AG10803 (cell line): ENCODE measurements at regions not wholly inside any gene's neighbourhood (a gene's known extent, or its start where the extent isn't known, plus 50 kb on each side); places are given as distances from the start of the nearest gene placed in this dataset.
"Not testable (repeated sequence)": the region's sequence is repeated elsewhere in the genome, so short reads cannot be mapped to it uniquely, and the experiment has no call there.

Experiments
- DNase-seq: peaks from one replicate; pipeline ENCODE4 v3.0.0; 2010; ENCODE audit warnings: low read depth
- H3K4me3 ChIP-seq: 2 replicates; pipeline ENCODE4 v1.5.1; 2011; ENCODE audit warnings: mild to moderate bottlenecking, low read length, control low read depth
- TF ChIP-seq, protein P1 (sequence below): conservative IDR thresholded peaks from 2 replicates; pipeline ENCODE4 v1.5.1; 2011; ENCODE audit warnings: mild to moderate bottlenecking, low read length, control low read depth, inconsistent platforms

- no peak for DNase-seq
- no peak overlapping the region for H3K4me3 ChIP-seq
- TF ChIP-seq, protein P1, sequence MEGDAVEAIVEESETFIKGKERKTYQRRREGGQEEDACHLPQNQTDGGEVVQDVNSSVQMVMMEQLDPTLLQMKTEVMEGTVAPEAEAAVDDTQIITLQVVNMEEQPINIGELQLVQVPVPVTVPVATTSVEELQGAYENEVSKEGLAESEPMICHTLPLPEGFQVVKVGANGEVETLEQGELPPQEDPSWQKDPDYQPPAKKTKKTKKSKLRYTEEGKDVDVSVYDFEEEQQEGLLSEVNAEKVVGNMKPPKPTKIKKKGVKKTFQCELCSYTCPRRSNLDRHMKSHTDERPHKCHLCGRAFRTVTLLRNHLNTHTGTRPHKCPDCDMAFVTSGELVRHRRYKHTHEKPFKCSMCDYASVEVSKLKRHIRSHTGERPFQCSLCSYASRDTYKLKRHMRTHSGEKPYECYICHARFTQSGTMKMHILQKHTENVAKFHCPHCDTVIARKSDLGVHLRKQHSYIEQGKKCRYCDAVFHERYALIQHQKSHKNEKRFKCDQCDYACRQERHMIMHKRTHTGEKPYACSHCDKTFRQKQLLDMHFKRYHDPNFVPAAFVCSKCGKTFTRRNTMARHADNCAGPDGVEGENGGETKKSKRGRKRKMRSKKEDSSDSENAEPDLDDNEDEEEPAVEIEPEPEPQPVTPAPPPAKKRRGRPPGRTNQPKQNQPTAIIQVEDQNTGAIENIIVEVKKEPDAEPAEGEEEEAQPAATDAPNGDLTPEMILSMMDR, result no peak
These were observed 549.2 kb downstream of the GOLGA6L6 start for GRCh38 chr15:19992428-19992827.

DNA sequence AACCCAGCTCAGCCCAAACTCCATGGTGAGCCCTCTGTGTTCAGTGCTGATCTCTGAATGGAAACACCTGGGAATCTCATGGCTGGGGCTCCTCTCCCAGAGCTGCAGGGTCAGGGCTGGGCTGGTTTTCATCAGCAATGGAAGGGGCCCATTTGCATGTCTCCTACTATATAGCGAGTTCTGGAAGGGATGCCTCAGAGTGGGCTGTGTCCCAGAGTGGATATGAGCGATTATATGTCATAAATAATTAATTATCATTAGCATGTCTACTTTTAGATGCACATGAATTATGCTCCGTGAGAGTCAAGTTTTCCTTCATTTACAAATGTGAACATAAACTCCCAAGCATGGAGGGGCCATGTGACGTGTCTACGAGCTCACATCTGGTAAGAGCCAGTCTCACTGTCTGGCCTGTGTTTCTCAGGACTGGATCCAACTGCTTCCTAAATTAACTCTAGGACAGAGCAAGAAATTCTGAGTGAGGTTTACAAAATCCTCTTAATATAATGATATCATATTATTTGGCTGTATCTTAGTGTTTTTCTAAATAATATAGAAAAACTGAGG lies 553.4 kb downstream of the GOLGA6L6 start:
- no peak overlapping the region for H3K4me3 ChIP-seq
- no peak for DNase-seq
- TF ChIP-seq, protein P1, result no peak

DNA sequence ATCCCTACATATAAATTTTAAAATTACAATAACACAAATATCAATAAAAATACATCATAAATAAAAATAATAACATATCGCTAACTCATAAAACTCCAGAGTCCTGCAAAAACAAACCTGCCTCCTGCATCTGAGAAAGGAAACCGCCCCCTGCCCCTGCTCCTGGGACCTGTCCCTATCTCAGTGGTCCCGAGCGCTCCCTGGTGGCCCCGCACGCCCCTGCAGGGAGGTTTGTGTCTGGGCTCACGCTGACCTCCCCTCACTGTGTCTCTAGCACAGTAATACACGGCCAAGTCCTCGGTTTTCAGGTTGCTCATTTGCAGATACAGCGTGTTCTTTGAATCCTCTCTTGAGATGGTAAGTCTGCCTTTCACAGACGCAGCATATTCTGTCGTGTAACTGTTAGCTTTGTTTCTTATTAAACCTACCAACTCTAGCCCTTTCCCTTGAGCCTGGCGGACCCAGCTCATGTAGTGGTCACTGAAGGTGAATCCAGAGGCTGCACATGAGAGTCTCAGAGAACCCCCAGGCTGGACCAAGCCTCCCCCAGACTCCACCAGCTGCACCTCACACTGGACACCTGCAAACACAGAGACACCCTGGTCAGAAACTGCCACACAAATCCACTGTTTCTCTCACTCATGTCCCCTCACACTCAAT lies 554.1 kb downstream of the GOLGA6L6 start:
- DNase-seq, result no peak

DNA sequence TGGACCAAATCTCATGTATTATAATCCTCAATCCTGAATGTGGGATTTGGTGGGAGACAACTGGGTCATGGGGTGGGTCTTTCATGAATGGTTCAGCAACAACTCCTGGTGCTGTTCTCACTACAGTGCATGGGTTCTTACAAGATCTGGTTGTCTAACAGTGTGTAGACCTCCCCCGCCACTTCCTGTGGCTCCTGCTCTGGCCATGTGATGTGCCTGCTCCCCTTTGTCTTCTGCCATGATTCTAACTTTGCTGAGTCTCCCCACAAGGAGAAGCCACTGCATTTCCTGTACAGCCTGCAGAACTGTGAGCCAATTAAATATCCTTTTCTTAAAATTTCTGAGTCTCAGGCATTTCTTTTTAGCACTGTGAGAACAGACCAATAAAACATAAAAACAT lies 557.5 kb downstream of the GOLGA6L6 start:
- no peak for DNase-seq
- TF ChIP-seq, protein P1, result no peak
- no peak overlapping the region for H3K4me3 ChIP-seq

More for the DNA sequence above, 554.1 kb downstream of the GOLGA6L6 start:
- TF ChIP-seq, protein P1, result no peak
- H3K4me3 ChIP-seq, result no peak overlapping the region

DNA sequence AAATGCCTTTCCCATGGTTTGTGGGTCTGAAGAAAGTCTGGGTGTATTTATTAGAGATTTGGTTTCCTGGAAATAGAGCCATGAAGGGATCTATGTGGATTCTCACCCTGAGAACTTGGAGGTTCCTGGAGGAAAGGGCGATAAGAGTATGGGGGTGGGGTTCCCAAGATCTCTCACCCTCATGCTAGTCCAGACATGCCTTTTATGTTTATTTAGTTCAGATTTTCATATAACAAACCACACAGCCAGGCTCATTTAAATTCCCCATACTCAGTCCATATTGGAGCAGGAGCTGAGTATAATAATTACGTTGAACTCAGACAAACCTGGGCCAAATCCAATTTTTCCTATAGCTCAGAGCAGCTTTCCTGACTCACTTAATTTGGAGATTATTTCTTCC lies 566.6 kb downstream of the GOLGA6L6 start:
- H3K4me3 ChIP-seq, result no peak overlapping the region
- no peak for DNase-seq
- TF ChIP-seq, protein P1, result no peak

GRCh38 chr15:19973718-19974117 lies 567.9 kb downstream of the GOLGA6L6 start:
- TF ChIP-seq, protein P1, result no peak
- no peak for DNase-seq
- H3K4me3 ChIP-seq, result no peak overlapping the region

DNA sequence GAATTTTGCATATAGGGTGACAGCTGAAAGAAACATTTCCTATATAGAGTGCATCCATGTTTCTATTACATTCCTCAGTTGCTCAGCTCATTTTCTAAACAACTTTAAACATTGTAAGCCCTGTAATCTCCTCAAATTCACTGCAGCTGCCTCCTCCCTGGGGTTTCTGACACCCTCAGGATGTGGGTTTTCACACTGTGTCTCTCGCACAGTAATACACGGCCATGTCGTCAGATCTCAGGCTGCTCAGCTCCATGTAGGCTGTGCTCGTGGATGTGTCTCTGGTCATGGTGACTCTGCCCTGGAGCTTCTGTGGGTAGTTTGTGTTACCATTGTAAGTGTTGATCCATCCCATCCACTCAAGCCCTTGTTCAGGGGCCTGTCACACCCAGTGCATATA lies 569.0 kb downstream of the GOLGA6L6 start:
- not testable (repeated sequence) for H3K4me3 ChIP-seq, DNase-seq

GRCh38 chr15:19965574-19965973 lies 576.0 kb downstream of the GOLGA6L6 start:
- H3K4me3 ChIP-seq, DNase-seq: not testable (repeated sequence)

- not testable (repeated sequence) for H3K4me3 ChIP-seq, DNase-seq
These were observed 577.1 kb downstream of the GOLGA6L6 start for GRCh38 chr15:19964480-19964879.
